Heart left ventricle (tissue), 13 donors: ENCODE measurements at regions not wholly inside any gene's neighbourhood (a gene's known extent, or its start where the extent isn't known, plus 50 kb on each side); places are given as distances from the start of the nearest gene placed in this dataset.

ENCODE experiments used
- POLR2A ChIP-seq, 2 donors: fragments of 450-650 bp; IDR thresholded peaks; one replicate each; pipeline ENCODE4 v1.6.1; 2017; ENCODE audit warnings: antibody characterized with exemption in 2 of 2, mild to moderate bottlenecking in 2 of 2, moderate library complexity in 2 of 2
- TF ChIP-seq, protein P1 (sequence below), 12 donors: fragments of 200-600 bp; sonication (generic) in 4 of 12; IDR thresholded peaks; one replicate each; pipeline versions ENCODE4 v1.5.0 to v1.8.0; 2018 to 2022; ENCODE audit warnings: antibody characterized with exemption in 12 of 12, mild to moderate bottlenecking in 5 of 12
- donor health status: ischemic (EF 13 %, LVEDD 7.1; RV severe dilation, severe dysfunction).
- donor health status: DM: no; HTN: yes; CAD: no.
- donor health status: DM: no; HTN: no; CAD: no.
- donor health status: ischemic (EF 25% LVEDD 6.9; RV normal size, moderate dysfunction).
- donor health status: ischemic (EF 25% LVEDD 5.7; RV mildly dilated, moderate dysfunction).
- donor health status: ischemic (EF 35%, LVEDD 5.7; RV mildly dilated, moderate dysfunction).
- donor health status: nonischemic (EF 11% LVEDD 7.7; RV severe dilation, severe dysfunction).
- donor health status: DM: yes; HTN: yes; CAD: no.
- donor health status: PGD.
- donor health status: ischemic (EF 29% LVEDD 5.4; RV normal size, mild dysfunction).
- donor health status: nonischemic (EF 23%, LVEDD 6.1; RV moderate dilation, normal function).

DNA sequence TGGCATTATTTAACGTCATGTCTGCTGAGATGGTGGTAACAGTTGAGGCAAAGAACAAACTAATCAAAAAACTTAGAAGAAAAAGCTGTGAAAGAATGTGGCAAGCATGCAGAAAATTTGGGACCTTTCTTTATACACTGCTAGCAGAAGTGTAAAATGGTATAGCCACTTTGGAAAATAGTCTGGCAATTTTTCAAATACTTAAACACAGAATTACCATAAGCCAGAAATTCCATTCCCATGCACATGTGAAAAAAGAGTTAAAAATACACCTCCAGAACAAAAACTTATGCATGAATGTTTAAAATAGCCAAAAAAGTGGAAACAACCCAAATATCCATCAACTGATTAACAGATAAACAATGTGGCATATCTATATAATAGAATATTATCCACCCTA lies 613.3 kb downstream of the TBL1XR1 start:
- TF ChIP-seq, protein P1, sequence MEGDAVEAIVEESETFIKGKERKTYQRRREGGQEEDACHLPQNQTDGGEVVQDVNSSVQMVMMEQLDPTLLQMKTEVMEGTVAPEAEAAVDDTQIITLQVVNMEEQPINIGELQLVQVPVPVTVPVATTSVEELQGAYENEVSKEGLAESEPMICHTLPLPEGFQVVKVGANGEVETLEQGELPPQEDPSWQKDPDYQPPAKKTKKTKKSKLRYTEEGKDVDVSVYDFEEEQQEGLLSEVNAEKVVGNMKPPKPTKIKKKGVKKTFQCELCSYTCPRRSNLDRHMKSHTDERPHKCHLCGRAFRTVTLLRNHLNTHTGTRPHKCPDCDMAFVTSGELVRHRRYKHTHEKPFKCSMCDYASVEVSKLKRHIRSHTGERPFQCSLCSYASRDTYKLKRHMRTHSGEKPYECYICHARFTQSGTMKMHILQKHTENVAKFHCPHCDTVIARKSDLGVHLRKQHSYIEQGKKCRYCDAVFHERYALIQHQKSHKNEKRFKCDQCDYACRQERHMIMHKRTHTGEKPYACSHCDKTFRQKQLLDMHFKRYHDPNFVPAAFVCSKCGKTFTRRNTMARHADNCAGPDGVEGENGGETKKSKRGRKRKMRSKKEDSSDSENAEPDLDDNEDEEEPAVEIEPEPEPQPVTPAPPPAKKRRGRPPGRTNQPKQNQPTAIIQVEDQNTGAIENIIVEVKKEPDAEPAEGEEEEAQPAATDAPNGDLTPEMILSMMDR (IDR thresholded peaks at IDR 0.05): no peak
- no peak for TF ChIP-seq POLR2A (IDR thresholded peaks at IDR 0.05)
